ENCODE measurements at regions not wholly inside any gene's neighbourhood (a gene's known extent, or its start where the extent isn't known, plus 50 kb on each side); places are given as distances from the start of the nearest gene placed in this dataset.
A peak's percentile ranks its signal among the peaks of the same experiment; 100 is the strongest.

- ATAC-seq: peak; percentile 19; the same call in 1 of the 2 replicates
- ChIA-PET POLR2A (no interaction called here), CTCF (interaction anchor here (0.5 kb wide), 1 partner anchor 41 kb away, joined by 4 read pairs; no protein-coding TSS in a partner anchor)
- no peak for TF ChIP-seq ZNF232 (CRISPR knock-in tag; IDR thresholded peaks at IDR 0.05)
- TF ChIP-seq SOX15 (CRISPR knock-in tag; IDR thresholded peaks at IDR 0.05): no peak
- no peak for TF ChIP-seq GABPB1 (CRISPR knock-in tag; IDR thresholded peaks at IDR 0.05)
- no peak for TF ChIP-seq SMAD3 (CRISPR knock-in tag; IDR thresholded peaks at IDR 0.05; ENCODE audit: borderline replicate concordance)
- no peak for TF ChIP-seq FOXJ3 (CRISPR knock-in tag; IDR thresholded peaks at IDR 0.05; ENCODE audit: borderline replicate concordance)
- H3K9me3 Mint-ChIP-seq: peaks cover 66% of the 10 kb centered on the region
- H3K4me3 Mint-ChIP-seq: peak overlapping the region; percentile 78
- H3K27ac Mint-ChIP-seq: no peak overlapping the region
- DNase-seq (ENCODE audit: low spot score): no peak
- peaks cover 70% of the 10 kb centered on the region for H3K36me3 Mint-ChIP-seq
- H3K27me3 Mint-ChIP-seq (ENCODE audit: low read depth): peaks cover 3% of the 10 kb centered on the region
- 0 out of 2 replicates have a peak, but pooled peaks cover 3% of the 10 kb centered on the region for H3K4me1 Mint-ChIP-seq
Observed at GRCh38 chr3:110965976-110966375, 105.6 kb upstream of the NECTIN3 start.

GRCh38 chr3:110966966-110967663, 104.5 kb upstream of the NECTIN3 start:
- TF ChIP-seq NR1H2 (CRISPR knock-in tag; IDR thresholded peaks at IDR 0.05) (no peak), RELA (CRISPR knock-in tag; IDR thresholded peaks at IDR 0.05; ENCODE audit: borderline replicate concordance) (no peak)
- ChIA-PET CTCF (no interaction called here), POLR2A (no interaction called here)
- Mint-ChIP-seq H3K27me3 (ENCODE audit: low read depth) (peaks cover 3% of the 10 kb centered on the region), H3K27ac (no peak overlapping the region), H3K4me1 (0 out of 2 replicates have a peak, but pooled peaks cover 3% of the 10 kb centered on the region), H3K4me3 (peak overlapping the region; percentile 78), H3K36me3 (peaks cover 72% of the 10 kb centered on the region), H3K9me3 (peaks cover 70% of the 10 kb centered on the region)
- ATAC-seq: no peak
- DNase-seq (ENCODE audit: low spot score): no peak

GRCh38 chr3:110968076-110968475, 103.5 kb upstream of the NECTIN3 start:
- peaks cover 3% of the 10 kb centered on the region for H3K27me3 Mint-ChIP-seq (ENCODE audit: low read depth)
- H3K9me3 Mint-ChIP-seq: peaks cover 70% of the 10 kb centered on the region
- TF ChIP-seq ZNF396 (CRISPR knock-in tag; IDR thresholded peaks at IDR 0.05; ENCODE audit: borderline replicate concordance) (no peak), ELF4 (CRISPR knock-in tag; IDR thresholded peaks at IDR 0.05; ENCODE audit: low read depth) (no peak), PRDM15 (CRISPR knock-in tag; IDR thresholded peaks at IDR 0.05) (no peak), SMAD3 (CRISPR knock-in tag; IDR thresholded peaks at IDR 0.05; ENCODE audit: borderline replicate concordance) (no peak), PRRX2 (CRISPR knock-in tag; IDR thresholded peaks at IDR 0.05) (no peak), PREB (CRISPR knock-in tag; IDR thresholded peaks at IDR 0.05; ENCODE audit: borderline replicate concordance) (no peak), SOX15 (CRISPR knock-in tag; IDR thresholded peaks at IDR 0.05) (no peak)
- no peak overlapping the region for H3K27ac Mint-ChIP-seq
- ChIA-PET CTCF (interaction anchor here (0.8 kb wide), 1 partner anchor 14 kb away, joined by 4 read pairs; no protein-coding TSS in a partner anchor), POLR2A (no interaction called here)
- H3K4me1 Mint-ChIP-seq: 0 out of 2 replicates have a peak, but pooled peaks cover 3% of the 10 kb centered on the region
- no peak for DNase-seq (ENCODE audit: low spot score)
- H3K36me3 Mint-ChIP-seq: peaks cover 72% of the 10 kb centered on the region
- ATAC-seq: no peak
- peak overlapping the region; percentile 78 for H3K4me3 Mint-ChIP-seq

Data from WTC11 (cell line).